Activated CD8-positive, alpha-beta T cell treated with anti-CD3 and anti-CD28 coated beads for 36 hours (primary cell): ENCODE measurements at regions not wholly inside any gene's neighbourhood (a gene's known extent, or its start where the extent isn't known, plus 50 kb on each side); places are given as distances from the start of the nearest gene placed in this dataset.

Source experiments
- ATAC-seq: fragments of 200-7000 bp; cut with Tn5 transposase; one replicate; pipeline ENCODE4 v1.10.0; 2021; ENCODE audit warnings: mild to moderate bottlenecking, moderate library complexity
- CTCF ChIA-PET: fragments of 350-600 bp; sonication (Branson Sonifier 250); formaldehyde crosslinking; loops from one replicate; lab custom pipeline; 2021; ENCODE audit warnings: antibody characterized with exemption; lab: Charles Lee
- POLR2A ChIA-PET: fragments of 350-600 bp; sonication (Branson Sonifier 250); formaldehyde crosslinking; loops from one replicate; lab custom pipeline; 2021; ENCODE audit warnings: antibody characterized with exemption; lab: Charles Lee
- DNase-seq: peaks from one replicate; pipeline ENCODE4 v3.0.0-alpha.2; 2020
- H3K27ac Mint-ChIP-seq: one replicate; pipeline ENCODE4 v1.8.0; 2021; ENCODE audit warnings: mild to moderate bottlenecking, mixed read lengths
- H3K27me3 Mint-ChIP-seq: one replicate; pipeline ENCODE4 v1.8.0; 2021; ENCODE audit warnings: mixed read lengths
- H3K36me3 Mint-ChIP-seq: one replicate; pipeline ENCODE4 v1.8.0; 2021; ENCODE audit warnings: low read depth, mixed read lengths
- H3K4me1 Mint-ChIP-seq: one replicate; pipeline ENCODE4 v1.8.0; 2021; ENCODE audit warnings: low read depth, mixed read lengths
- H3K4me3 Mint-ChIP-seq: one replicate; pipeline ENCODE4 v1.8.0; 2021; ENCODE audit warnings: mild to moderate bottlenecking, moderate library complexity, mixed read lengths
- H3K9me3 Mint-ChIP-seq: one replicate; pipeline ENCODE4 v1.8.0; 2021; ENCODE audit warnings: mixed read lengths
- intact Hi-C: fragments of 100-400 bp; cut with micrococcal nuclease; formaldehyde crosslinking; loops from one replicate; pipeline ENCODE4 v1.10.0; 2022
- TF ChIP-seq, protein P1 (sequence below): fragments of 200-600 bp; IDR thresholded peaks from one replicate; pipeline ENCODE4 v1.8.0; 2022; ENCODE audit warnings: antibody characterized with exemption, mild to moderate bottlenecking

GRCh38 chr5:144822503-144822902, 651.8 kb downstream of the KCTD16 start:
- TF ChIP-seq, protein P1, sequence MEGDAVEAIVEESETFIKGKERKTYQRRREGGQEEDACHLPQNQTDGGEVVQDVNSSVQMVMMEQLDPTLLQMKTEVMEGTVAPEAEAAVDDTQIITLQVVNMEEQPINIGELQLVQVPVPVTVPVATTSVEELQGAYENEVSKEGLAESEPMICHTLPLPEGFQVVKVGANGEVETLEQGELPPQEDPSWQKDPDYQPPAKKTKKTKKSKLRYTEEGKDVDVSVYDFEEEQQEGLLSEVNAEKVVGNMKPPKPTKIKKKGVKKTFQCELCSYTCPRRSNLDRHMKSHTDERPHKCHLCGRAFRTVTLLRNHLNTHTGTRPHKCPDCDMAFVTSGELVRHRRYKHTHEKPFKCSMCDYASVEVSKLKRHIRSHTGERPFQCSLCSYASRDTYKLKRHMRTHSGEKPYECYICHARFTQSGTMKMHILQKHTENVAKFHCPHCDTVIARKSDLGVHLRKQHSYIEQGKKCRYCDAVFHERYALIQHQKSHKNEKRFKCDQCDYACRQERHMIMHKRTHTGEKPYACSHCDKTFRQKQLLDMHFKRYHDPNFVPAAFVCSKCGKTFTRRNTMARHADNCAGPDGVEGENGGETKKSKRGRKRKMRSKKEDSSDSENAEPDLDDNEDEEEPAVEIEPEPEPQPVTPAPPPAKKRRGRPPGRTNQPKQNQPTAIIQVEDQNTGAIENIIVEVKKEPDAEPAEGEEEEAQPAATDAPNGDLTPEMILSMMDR: no peak
- Mint-ChIP-seq H3K36me3 (no peaks in the 10 kb centered on the region), H3K4me1 (no peaks in the 10 kb centered on the region), H3K27ac (no peak overlapping the region), H3K27me3 (no peaks in the 10 kb centered on the region), H3K4me3 (no peak overlapping the region), H3K9me3 (peaks cover 11% of the 10 kb centered on the region)
- intact Hi-C loops: no loop called here
- DNase-seq: no peak
- POLR2A ChIA-PET: no interaction called here
- CTCF ChIA-PET: no interaction called here
- ATAC-seq: no peak

DNA sequence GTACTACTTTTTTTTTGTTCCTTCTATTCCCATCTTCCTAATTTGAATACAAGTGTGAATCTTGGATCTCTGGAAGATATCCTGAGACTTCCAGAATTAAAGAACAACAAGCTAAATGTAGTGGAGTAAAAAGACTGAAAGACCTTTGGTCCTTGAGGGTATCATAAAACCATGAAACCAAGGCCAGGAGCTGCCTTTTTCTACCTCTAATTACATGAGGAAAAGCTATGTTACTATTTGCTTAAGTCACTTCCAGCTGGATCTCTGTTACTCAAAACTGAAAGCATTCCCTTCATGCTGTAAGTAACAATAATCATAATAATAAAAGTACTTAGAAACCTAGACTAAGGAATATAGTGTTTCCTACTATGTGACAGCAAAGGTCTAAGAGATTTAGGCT, 649.6 kb downstream of the KCTD16 start:
- no peak for DNase-seq
- Mint-ChIP-seq H3K9me3 (peaks cover 11% of the 10 kb centered on the region), H3K4me3 (no peak overlapping the region), H3K27me3 (no peaks in the 10 kb centered on the region), H3K27ac (no peak overlapping the region), H3K36me3 (no peaks in the 10 kb centered on the region), H3K4me1 (no peaks in the 10 kb centered on the region)
- TF ChIP-seq, protein P1: no peak
- ATAC-seq: no peak
- intact Hi-C loops: no loop called here
- CTCF ChIA-PET: no interaction called here
- POLR2A ChIA-PET: no interaction called here

DNA sequence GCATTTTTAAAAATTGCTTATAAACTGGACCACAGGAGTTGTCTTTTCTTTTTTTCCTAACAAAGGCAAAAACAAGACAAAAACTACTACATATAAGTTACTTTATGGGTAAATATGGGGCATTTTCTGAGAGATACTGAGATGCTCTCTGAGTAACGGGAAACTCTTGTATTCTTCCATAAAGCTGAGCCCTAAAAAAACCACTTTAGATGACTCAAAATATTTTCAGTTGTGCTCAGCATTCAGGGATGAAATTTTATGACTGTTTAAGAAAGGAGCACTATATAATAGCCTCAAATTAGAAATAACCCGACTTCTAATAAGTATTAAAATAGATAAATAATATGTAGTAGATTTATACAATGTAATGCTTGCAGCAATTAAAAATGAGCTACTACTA, 644.5 kb downstream of the KCTD16 start:
- POLR2A ChIA-PET: no interaction called here

DNA sequence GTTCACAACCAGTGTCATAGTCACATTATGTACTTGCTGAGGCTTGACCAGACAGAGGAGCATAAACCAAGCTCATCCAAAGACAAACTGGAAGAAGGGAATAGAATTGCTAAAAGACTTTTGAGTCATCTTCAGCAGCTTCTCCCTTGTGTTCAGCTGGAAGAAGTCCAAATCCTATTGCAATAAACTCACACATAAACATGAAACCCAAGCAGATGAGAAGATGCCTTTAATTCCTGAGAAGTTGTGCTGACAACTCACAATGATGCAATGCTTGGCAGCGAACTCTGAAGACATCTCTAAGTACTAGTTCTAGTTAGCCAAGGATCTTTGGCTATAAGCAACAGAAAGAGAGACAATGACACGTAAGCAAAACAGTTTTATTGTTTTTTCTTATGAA, 642.1 kb downstream of the KCTD16 start:
- H3K9me3 Mint-ChIP-seq: peaks cover 13% of the 10 kb centered on the region
- H3K27me3 Mint-ChIP-seq: no peaks in the 10 kb centered on the region
- ATAC-seq (no peak), DNase-seq (no peak)
- intact Hi-C loops: no loop called here
- H3K36me3 Mint-ChIP-seq: no peaks in the 10 kb centered on the region
- H3K4me1 Mint-ChIP-seq: no peaks in the 10 kb centered on the region
- CTCF ChIA-PET: no interaction called here
- TF ChIP-seq, protein P1: no peak
- no peak overlapping the region for H3K4me3 Mint-ChIP-seq
- H3K27ac Mint-ChIP-seq: no peak overlapping the region
- POLR2A ChIA-PET: no interaction called here

More for the DNA sequence above, 644.5 kb downstream of the KCTD16 start:
- H3K36me3 Mint-ChIP-seq: no peaks in the 10 kb centered on the region
- H3K4me1 Mint-ChIP-seq: no peaks in the 10 kb centered on the region
- no peak for DNase-seq
- CTCF ChIA-PET: no interaction called here
- no peak overlapping the region for H3K27ac Mint-ChIP-seq
- H3K9me3 Mint-ChIP-seq: peaks cover 7% of the 10 kb centered on the region
- no peaks in the 10 kb centered on the region for H3K27me3 Mint-ChIP-seq
- no peak for ATAC-seq
- TF ChIP-seq, protein P1: no peak
- intact Hi-C loops: no loop called here
- no peak overlapping the region for H3K4me3 Mint-ChIP-seq

GRCh38 chr5:144800169-144800568, 629.5 kb downstream of the KCTD16 start:
- H3K4me3 Mint-ChIP-seq: no peak overlapping the region
- ChIA-PET POLR2A (no interaction called here), CTCF (no interaction called here)
- intact Hi-C loops: no loop called here
- no peak for ATAC-seq
- no peaks in the 10 kb centered on the region for H3K27me3 Mint-ChIP-seq
- H3K9me3 Mint-ChIP-seq: no peaks in the 10 kb centered on the region
- no peak overlapping the region for H3K27ac Mint-ChIP-seq
- H3K4me1 Mint-ChIP-seq: no peaks in the 10 kb centered on the region
- TF ChIP-seq, protein P1: no peak
- DNase-seq: no peak
- H3K36me3 Mint-ChIP-seq: no peaks in the 10 kb centered on the region
